VCaP (cell line): ENCODE measurements at regions not wholly inside any gene's neighbourhood (a gene's known extent, or its start where the extent isn't known, plus 50 kb on each side); places are given as distances from the start of the nearest gene placed in this dataset.
A peak's percentile ranks its signal among the peaks of the same experiment; 100 is the strongest.

Experiments
- H3K27ac ChIP-seq: fragments of 450-650 bp; 2 replicates; pipeline ENCODE4 v1.5.1; 2017
- TF ChIP-seq, protein P1 (sequence below): fragments of 450-650 bp; conservative IDR thresholded peaks from 2 replicates; pipeline ENCODE4 v1.5.1; 2017; ENCODE audit warnings: mild to moderate bottlenecking, moderate library complexity

DNA sequence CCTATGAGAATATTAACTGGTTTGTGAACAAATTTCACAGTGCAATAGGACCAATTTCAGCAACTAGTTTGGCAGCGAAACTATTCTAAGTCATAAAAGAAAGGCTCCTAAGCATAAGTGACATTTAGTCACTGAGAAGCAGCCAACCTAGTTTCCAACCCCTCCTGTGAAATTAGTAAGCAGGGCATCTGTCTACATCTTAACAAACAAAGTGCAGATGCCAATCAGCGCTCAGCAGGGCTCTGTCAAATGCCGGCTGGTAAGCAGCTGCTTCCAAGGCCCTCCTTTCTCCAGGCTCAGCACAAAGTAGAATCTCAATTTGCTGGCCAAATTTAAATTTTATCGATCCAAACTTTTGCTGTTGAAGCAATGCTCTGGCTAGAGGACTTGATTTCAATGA lies 124.7 kb downstream of the ICOS start:
- TF ChIP-seq, protein P1, sequence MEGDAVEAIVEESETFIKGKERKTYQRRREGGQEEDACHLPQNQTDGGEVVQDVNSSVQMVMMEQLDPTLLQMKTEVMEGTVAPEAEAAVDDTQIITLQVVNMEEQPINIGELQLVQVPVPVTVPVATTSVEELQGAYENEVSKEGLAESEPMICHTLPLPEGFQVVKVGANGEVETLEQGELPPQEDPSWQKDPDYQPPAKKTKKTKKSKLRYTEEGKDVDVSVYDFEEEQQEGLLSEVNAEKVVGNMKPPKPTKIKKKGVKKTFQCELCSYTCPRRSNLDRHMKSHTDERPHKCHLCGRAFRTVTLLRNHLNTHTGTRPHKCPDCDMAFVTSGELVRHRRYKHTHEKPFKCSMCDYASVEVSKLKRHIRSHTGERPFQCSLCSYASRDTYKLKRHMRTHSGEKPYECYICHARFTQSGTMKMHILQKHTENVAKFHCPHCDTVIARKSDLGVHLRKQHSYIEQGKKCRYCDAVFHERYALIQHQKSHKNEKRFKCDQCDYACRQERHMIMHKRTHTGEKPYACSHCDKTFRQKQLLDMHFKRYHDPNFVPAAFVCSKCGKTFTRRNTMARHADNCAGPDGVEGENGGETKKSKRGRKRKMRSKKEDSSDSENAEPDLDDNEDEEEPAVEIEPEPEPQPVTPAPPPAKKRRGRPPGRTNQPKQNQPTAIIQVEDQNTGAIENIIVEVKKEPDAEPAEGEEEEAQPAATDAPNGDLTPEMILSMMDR, result no peak
- H3K27ac ChIP-seq, result no peak overlapping the region

DNA sequence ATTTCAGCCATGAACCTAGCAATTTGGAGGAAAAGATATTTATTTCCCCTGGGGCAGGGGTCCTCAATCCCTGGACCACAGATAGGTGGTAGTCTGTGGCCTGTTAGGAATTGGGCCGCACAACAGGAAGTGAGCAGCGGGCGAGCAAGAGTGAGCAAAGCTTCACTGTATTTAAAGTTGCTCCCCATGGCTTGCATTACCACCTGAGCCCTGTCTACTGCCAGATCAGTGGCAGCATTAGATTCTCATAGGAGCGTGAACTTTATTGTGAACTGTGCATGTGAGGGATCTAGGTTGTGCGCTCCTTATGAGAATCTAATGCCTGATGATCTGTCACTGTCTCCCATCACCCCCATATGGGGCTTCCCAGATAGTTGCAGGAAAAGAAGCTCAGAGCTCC lies 127.6 kb downstream of the ICOS start:
- no peak overlapping the region for H3K27ac ChIP-seq
- TF ChIP-seq, protein P1, result no peak

DNA sequence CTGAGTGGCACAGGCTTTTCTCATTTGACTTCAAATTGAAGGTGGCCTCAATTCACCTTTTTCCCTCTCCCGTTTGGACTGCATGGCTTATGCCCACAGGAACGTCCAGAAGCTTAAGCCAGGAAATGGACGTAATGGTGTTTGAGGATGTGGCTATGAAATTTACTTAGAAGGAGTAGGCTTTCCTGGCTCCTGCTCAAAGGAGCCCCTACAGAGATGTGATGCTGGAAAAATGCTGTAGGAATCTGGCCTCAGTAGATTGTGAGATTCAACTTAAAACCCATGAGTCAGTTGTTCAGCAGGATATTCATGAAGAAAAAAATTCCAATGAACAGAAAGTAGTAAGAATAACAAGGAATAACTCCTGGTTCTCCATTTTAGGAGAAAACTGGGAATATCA lies 129.0 kb downstream of the ICOS start:
- no peak overlapping the region for H3K27ac ChIP-seq
- TF ChIP-seq, protein P1, result no peak

DNA sequence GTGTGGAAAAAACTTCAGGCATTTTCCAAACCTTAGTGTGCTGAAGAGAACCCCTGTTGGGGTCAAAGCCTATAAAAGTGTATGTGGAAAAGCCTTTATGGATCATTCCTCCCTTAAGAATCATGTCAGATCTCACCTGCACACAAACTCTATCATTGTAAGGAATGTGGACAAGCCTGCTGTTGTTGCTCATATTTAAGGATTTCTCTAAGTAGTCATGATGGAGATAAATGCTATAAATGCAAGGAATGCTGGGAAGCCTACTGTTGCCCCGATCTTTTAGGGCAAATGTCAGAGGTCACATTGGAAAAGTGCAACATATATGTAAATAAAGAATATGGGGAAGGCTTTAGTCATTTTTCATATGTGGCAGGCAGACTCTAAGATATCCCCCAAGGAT lies 129.5 kb downstream of the ICOS start:
- TF ChIP-seq, protein P1, result no peak
- H3K27ac ChIP-seq, result no peak overlapping the region

DNA sequence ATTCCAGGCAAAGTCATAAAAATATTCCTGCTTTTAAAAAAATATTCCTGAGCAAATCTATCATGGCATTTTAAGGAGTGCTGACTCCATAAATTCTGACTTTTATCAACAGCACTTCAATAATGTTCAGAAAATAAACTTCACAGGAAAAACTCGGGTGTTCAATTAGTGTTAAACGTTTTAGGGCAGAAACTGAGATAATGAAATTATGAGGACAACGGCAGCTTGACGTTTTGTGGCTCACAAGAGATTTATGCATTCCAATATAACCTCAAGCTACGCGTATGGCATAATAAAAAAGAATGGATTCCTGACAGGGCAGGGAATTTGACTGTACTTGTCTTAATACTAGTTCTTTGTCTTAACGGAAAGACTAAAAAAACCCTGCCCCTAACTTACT lies 133.2 kb downstream of the ICOS start:
- TF ChIP-seq, protein P1, result no peak
- peak overlapping the region; percentile 36 for H3K27ac ChIP-seq

DNA sequence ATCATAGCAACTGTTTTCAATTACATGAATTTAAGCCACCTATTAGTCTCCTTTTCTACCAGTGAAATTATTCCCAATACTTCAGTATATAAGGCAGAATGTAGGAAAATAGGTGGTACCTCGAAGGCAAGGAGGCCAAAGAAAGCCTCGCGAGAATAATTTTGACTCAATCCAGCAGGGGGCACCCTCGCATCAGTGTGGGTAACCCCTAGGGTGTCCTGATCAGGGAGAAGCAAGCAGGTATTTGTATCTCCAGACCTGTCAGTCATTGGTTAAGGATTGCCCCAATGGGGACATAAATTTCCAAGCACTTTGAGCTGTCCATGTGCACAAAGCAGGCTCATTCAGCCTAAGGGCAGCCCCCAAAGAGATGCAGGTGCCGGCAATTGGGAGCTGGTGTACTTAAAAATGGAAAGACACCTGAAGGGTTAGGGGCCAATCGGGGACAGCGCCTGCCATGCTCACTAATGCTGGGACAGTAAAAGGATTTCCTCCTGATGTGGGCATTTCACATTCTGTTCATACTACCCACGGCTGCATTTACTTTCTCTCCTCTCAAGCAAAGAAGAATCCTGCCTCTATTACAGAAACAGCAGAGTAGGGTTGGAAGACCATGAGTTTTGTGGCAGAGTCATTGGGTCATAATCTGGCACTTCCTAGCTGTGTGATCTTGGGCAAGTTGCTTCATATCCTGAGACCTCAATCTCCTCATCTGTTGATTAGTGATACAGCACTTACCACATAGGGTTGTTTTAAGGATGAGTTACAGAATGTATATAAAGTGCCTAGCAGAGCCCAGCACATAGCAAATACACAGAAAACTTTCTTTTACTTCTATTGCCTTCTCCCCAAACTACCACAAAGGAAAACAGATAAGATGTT lies 136.1 kb downstream of the ICOS start:
- TF ChIP-seq, protein P1, result peak; percentile 50
- no peak overlapping the region for H3K27ac ChIP-seq

DNA sequence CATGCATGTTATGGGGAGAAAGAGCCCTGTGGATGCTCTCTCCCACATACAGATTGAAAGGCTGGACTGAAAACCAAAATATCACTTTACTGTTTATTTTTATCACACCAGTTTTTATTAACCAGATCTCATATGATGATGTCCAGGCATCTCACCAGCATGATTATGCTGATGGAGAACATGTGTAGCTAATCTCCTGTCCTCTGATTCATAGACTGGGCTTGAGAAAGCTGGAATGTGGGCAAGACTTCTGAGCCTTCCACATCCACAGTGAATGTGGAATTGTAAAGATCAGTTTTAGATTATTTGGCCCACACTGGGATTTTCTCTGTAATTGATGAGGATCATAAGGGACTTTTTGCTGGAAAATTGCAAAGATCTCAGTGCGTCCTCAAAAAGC lies 137.9 kb downstream of the ICOS start:
- TF ChIP-seq, protein P1, result no peak
- no peak overlapping the region for H3K27ac ChIP-seq
